K562 (cell line): ENCODE measurements at regions not wholly inside any gene's neighbourhood (a gene's known extent, or its start where the extent isn't known, plus 50 kb on each side); places are given as distances from the start of the nearest gene placed in this dataset.

Experiments used
- ATAC-seq: fragments of 200-7000 bp; cut with Tn5 transposase; 3 replicates; pipeline ENCODE4 v1.9.1; 2020; ENCODE audit warnings: moderate library complexity
- BruUV-seq: library from RNA; stranded (reverse); fragments of 400-500 nt; replicated peaks from 2 replicates; lab custom pipeline; 2021; lab: Mats Ljungman, UMichigan
- CTCF ChIA-PET: fragments of 300-600 bp; formaldehyde crosslinking; extraction: SDS; loops from one replicate; lab custom pipeline; 2021; ENCODE audit warnings: low intra/inter-chr PET ratio; lab: Yijun Ruan, JAX
- POLR2A ChIA-PET: fragments of 300-600, 350-650 bp; sonication (Branson Sonifier 250); formaldehyde crosslinking; extraction: SDS; loops from one replicate; lab custom pipeline; 2021; ENCODE audit warnings: antibody characterized with exemption, inconsistent platforms; lab: Yijun Ruan, JAX
- DNase-seq, 4 experiments: peaks; one replicate each; pipeline versions ENCODE4 v3.0.0 to v3.0.0-alpha.2; 2011 to 2018; ENCODE audit warnings: low spot score in 3 of 4, mixed read lengths in 3 of 4; ENCODE audit errors: extremely low read depth in 1 of 4
- FAIRE-seq: peaks from 2 replicates; lab custom pipeline; 2011; peaks lifted over from hg19 to GRCh38; lab: Jason Lieb, UNC
- H2AFZ ChIP-seq: 2 replicates; pipeline ENCODE4 v1.6.0; 2011; ENCODE audit warnings: low read depth, low read length, control low read depth, inconsistent platforms
- H3K27ac ChIP-seq: fragments of 200-600 bp; 3 replicates; pipeline ENCODE4 v1.8.0; 2011; ENCODE audit warnings: low read depth, mild to moderate bottlenecking, control low read depth, inconsistent platforms, low read length, moderate library complexity, mixed read lengths; ENCODE audit errors: extremely low read depth
- H3K27me3 ChIP-seq, 2 experiments: fragments of 300-600 bp in 1 of 2; 2 replicates in 1 of 2; 3 replicates in 1 of 2; pipeline versions ENCODE4 v1.6.0 to v1.8.0; 2011; ENCODE audit warnings: inconsistent platforms in 2 of 2, low read length in 2 of 2, mild to moderate bottlenecking in 1 of 2, mixed read lengths in 1 of 2, moderate library complexity in 1 of 2; ENCODE audit not compliant: control insufficient read depth in 2 of 2, insufficient read depth in 2 of 2
- H3K36me3 ChIP-seq: fragments of 300-600 bp; 3 replicates; pipeline ENCODE4 v1.8.0; 2011; ENCODE audit warnings: mild to moderate bottlenecking, low read length, inconsistent platforms; ENCODE audit not compliant: control insufficient read depth, insufficient read depth
- H3K4me1 ChIP-seq, 2 experiments: fragments of 200-600 bp in 1 of 2; replicated peaks in 1 of 2; 2 replicates in 1 of 2; 3 replicates in 1 of 2; pipeline versions ENCODE4 v1.5.1 to v1.8.0; 2011; ENCODE audit warnings: inconsistent platforms in 2 of 2, low read length in 2 of 2, mild to moderate bottlenecking in 1 of 2, mixed read lengths in 1 of 2, moderate library complexity in 1 of 2; ENCODE audit not compliant: control insufficient read depth in 2 of 2, insufficient read depth in 2 of 2
- H3K4me2 ChIP-seq: 2 replicates; pipeline ENCODE4 v1.6.1; 2011; ENCODE audit warnings: low read length, control low read depth, inconsistent platforms, mixed read lengths; ENCODE audit not compliant: insufficient read depth
- H3K4me3 ChIP-seq: fragments of 200-600 bp; sonication (generic), shearing (Covaris generic); 2 replicates; pipeline ENCODE4 v1.5.1; 2016; ENCODE audit warnings: control low read depth, inconsistent platforms
- H3K79me2 ChIP-seq: fragments of 200-600 bp; 3 replicates; pipeline ENCODE4 v1.8.0; 2011; ENCODE audit warnings: low read length, inconsistent platforms; ENCODE audit not compliant: control insufficient read depth, insufficient read depth
- H3K9ac ChIP-seq, 2 experiments: 2 replicates each; pipeline versions ENCODE4 v1.6.0 to v1.6.1; 2011; ENCODE audit warnings: low read depth in 2 of 2, low read length in 2 of 2, control low read depth in 1 of 2, inconsistent platforms in 1 of 2, mild to moderate bottlenecking in 1 of 2, mixed read lengths in 1 of 2; ENCODE audit not compliant: insufficient read depth in 1 of 2
- H3K9me1 ChIP-seq: one replicate; pipeline ENCODE4 v1.6.0; 2011; ENCODE audit warnings: inconsistent platforms, mild to moderate bottlenecking, low read length, moderate library complexity; ENCODE audit not compliant: control insufficient read depth, insufficient read depth
- H3K9me3 ChIP-seq: replicated peaks from 2 replicates; pipeline ENCODE4 v1.5.1; 2011; ENCODE audit warnings: low read depth, low read length, inconsistent platforms; ENCODE audit not compliant: control insufficient read depth, insufficient read depth
- H4K20me1 ChIP-seq: replicated peaks from 2 replicates; pipeline ENCODE4 v1.6.1; 2011; ENCODE audit warnings: low read length, inconsistent platforms, mixed read lengths; ENCODE audit not compliant: control insufficient read depth, insufficient read depth
- ATF2 ChIP-seq: sonication (generic); formaldehyde crosslinking; IDR thresholded peaks from 2 replicates; pipeline ENCODE4 v1.8.1; 2022; ENCODE audit warnings: missing genetic modification reagents
- DDX20 ChIP-seq: fragments of 450-650 bp; IDR thresholded peaks from 2 replicates; pipeline ENCODE4 v1.6.1; 2016; ENCODE audit warnings: missing genetic modification characterization, low read depth, mild to moderate bottlenecking, missing compliant biosample characterization, moderate library complexity
- ETS2 ChIP-seq: IDR thresholded peaks from 2 replicates; pipeline ENCODE4 v1.6.1; 2016; ENCODE audit warnings: borderline replicate concordance, missing genetic modification characterization, mild to moderate bottlenecking, moderate library complexity, missing compliant biosample characterization; ENCODE audit not compliant: poor library complexity, severe bottlenecking
- FOXJ2 ChIP-seq: fragments of 200-800 bp; sonication (Bioruptor generic); IDR thresholded peaks from 2 replicates; pipeline ENCODE4 v1.6.1; 2016; ENCODE audit warnings: missing genetic modification characterization, missing compliant biosample characterization
- FOXM1 ChIP-seq, 2 experiments: fragments of 450-650 bp in 1 of 2; sonication (generic) in 1 of 2; formaldehyde crosslinking in 1 of 2; IDR thresholded peaks; 2 replicates each; pipeline versions ENCODE4 v1.6.1 to v1.9.0; 2017 to 2022; ENCODE audit warnings: low read depth in 2 of 2, mild to moderate bottlenecking in 2 of 2, missing genetic modification reagents in 1 of 2, moderate library complexity in 1 of 2
- GABPA ChIP-seq: fragments of 200-800 bp; sonication (Bioruptor generic); conservative IDR thresholded peaks from 2 replicates; pipeline ENCODE4 v1.6.1; 2016; ENCODE audit warnings: low read depth, missing genetic modification characterization, missing compliant biosample characterization
- NR1H2 ChIP-seq: sonication (generic); formaldehyde crosslinking; IDR thresholded peaks from 2 replicates; pipeline ENCODE4 v1.4.0; 2020; ENCODE audit warnings: mild to moderate bottlenecking, missing genetic modification reagents
- PYGO2 ChIP-seq: fragments of 450-650 bp; IDR thresholded peaks from 2 replicates; pipeline ENCODE4 v1.6.1; 2016; ENCODE audit warnings: mild to moderate bottlenecking, missing genetic modification characterization, moderate library complexity, missing compliant biosample characterization
- RBFOX2 ChIP-seq: fragments of 200-400 bp; formaldehyde crosslinking; IDR thresholded peaks from 2 replicates; pipeline ENCODE4 v1.6.1; 2017; ENCODE audit warnings: low read depth, mild to moderate bottlenecking, low read length, moderate library complexity
- SIX5 ChIP-seq, 2 experiments: IDR thresholded peaks; 2 replicates each; pipeline ENCODE4 v1.6.1; 2011; ENCODE audit warnings: low read length in 2 of 2, borderline replicate concordance in 1 of 2, low read depth in 1 of 2, mild to moderate bottlenecking in 1 of 2, moderate library complexity in 1 of 2; ENCODE audit not compliant: insufficient read depth in 1 of 2
- TEAD1 ChIP-seq, 2 experiments: fragments of 450-650 bp in 1 of 2; sonication (generic) in 1 of 2; formaldehyde crosslinking; IDR thresholded peaks; 2 replicates each; pipeline versions ENCODE4 v1.4.0 to v1.8.0; 2020 to 2022; ENCODE audit warnings: mild to moderate bottlenecking in 2 of 2, missing genetic modification reagents in 1 of 2
- ZNF408 ChIP-seq: fragments of 250-450 bp; sonication (Bioruptor Pico); IDR thresholded peaks from 2 replicates; pipeline ENCODE4 v1.4.0; 2020; ENCODE audit warnings: low read depth, mild to moderate bottlenecking, moderate library complexity
- ZNF436 ChIP-seq: fragments of 250-450, 450-650 bp; sonication (Bioruptor Pico); formaldehyde crosslinking; IDR thresholded peaks from 2 replicates; pipeline ENCODE4 v1.7.0; 2020; ENCODE audit warnings: mild to moderate bottlenecking
- whole genome bisulfite sequencing: fragments of 100-300 bp; shearing (Covaris generic); methylation state at CpG from one replicate; pipeline ENCODE4 v1.1.6; 2016; ENCODE audit warnings: low coverage, mixed read lengths; ENCODE audit not compliant: insufficient coverage; ENCODE audit errors: missing lambda C conversion rate; 5-methylcytosine and 5-hydroxymethylcytosine counted together
- in situ Hi-C: fragments of 300-500 bp; cut with MboI; formaldehyde crosslinking; loops from 4 replicates; pipeline ENCODE4 v1.15.0; 2018; ENCODE audit warnings: inconsistent platforms, mixed read lengths
- intact Hi-C: fragments of 100-400 bp; cut with micrococcal nuclease; formaldehyde crosslinking; loops from 2 replicates; pipeline ENCODE4 v1.14.2; 2022
- TF ChIP-seq, protein P1 (sequence below): fragments of 450-650 bp; IDR thresholded peaks from 2 replicates; pipeline ENCODE4 v1.6.1; 2018; ENCODE audit not compliant: partially characterized antibody

DNA sequence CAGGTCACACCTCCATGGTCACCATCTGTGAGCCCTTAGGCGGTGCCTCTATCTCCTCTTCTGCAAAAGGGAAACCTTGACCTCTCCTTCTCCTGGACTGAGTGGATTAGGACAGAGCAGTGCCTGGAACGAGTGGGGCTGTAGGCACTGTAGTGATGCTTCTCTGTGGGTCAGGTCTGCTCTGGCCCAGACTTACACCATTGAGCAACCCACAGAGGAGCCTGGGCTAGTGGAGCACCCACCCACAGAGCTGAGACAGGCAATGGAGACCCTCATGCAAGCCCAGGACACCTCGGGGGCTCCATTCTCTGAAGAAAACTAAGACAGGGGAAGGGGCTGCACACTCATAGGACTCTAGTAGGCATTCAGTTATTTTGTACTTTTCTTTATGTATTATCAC is 400.6 kb downstream of the GADD45G start (continued):
- no peak for TF ChIP-seq ATF2 (CRISPR knock-in tag)

DNA sequence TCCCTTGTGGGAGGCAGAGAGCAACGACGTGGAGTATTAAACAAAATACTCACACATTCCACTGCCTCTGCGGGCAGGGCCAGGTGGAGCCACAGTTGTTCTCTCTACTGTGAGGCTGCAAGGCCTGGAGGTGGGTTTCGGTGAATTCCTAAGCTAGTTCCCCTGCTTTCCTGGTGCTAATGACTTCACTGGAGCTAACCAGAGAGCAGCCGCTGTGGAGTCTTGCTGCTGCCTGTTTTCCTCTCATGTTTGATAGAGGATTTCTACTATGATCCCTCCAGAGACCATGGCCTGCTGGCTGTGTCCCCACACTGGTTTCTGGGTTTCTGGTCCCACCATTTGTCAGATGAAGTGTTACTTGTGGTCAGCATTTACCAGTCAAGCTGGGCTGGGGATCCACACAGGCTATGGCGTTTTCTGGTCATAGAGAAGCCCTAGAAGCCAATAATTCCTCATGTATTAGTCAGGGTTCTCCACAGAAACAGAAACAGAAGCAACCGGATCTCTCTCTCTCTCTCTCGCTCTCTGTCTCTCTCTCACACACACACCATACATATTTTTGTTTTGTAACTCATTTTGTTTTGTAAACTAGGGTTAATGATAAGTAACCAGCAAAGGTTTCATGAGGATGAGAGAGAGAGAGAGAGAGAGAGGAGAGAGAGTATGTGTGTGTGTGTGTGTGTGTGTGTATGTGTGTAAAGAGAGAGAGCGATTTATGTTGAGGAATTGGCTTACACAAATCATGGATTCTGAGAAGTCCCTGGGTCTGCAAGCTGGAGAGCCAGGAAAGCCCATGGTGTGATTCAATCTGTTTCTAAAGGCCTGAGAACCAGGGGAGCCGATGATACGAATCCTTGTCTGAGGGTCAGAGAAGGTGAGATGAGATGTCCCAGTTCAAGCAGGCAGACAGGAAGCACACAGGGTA is 403.0 kb downstream of the GADD45G start:
- no peaks in the 10 kb centered on the region for H3K4me1 ChIP-seq
- ATAC-seq: no peak
- DNase-seq: no peak
- 0% methylated on average over 10 of the region's 11 CpGs for WGBS
- in situ Hi-C loops (no loop called here), intact Hi-C loops (no loop called here)
- no peak overlapping the region for H2AFZ ChIP-seq
- H3K79me2 ChIP-seq: no peaks in the 10 kb centered on the region
- no peaks in the 10 kb centered on the region for H3K9me3 ChIP-seq
- no peak overlapping the region for H3K9ac ChIP-seq
- H3K27me3 ChIP-seq: no peaks in the 10 kb centered on the region; a peak in 1 of 5 replicates
- no peaks in the 10 kb centered on the region for H4K20me1 ChIP-seq
- no peak overlapping the region for H3K4me2 ChIP-seq
- H3K9me1 ChIP-seq: no peaks in the 10 kb centered on the region
- H3K27ac ChIP-seq: no peak overlapping the region
- no TSS peak for BruUV-seq
- no peak for FAIRE-seq
- ChIA-PET POLR2A (no interaction called here), CTCF (no interaction called here)
- no peaks in the 10 kb centered on the region for H3K36me3 ChIP-seq
- no peak overlapping the region for H3K4me3 ChIP-seq
- TF ChIP-seq ETS2 (tag) (no peak), FOXM1 (IDR thresholded peaks at IDR 0.05; ENCODE audit: low read depth) (no peak), FOXM1 (CRISPR knock-in tag; IDR thresholded peaks at IDR 0.05; ENCODE audit: low read depth) (no peak), SIX5 (IDR thresholded peaks at IDR 0.05; ENCODE audit: borderline replicate concordance in 1 of 2, insufficient read depth in 1 of 2, low read depth in 1 of 2, low read length in 2 of 2) (no peak), NR1H2 (CRISPR knock-in tag) (no peak), TEAD1 (CRISPR knock-in tag; IDR thresholded peaks at IDR 0.05) (no peak), PYGO2 (tag) (no peak), ZNF408 (CRISPR knock-in tag) (no peak), RBFOX2 (no peak), GABPA (no peak), ZNF436 (CRISPR knock-in tag) (no peak), FOXJ2 (tag) (no peak), DDX20 (tag) (no peak)
- TF ChIP-seq, protein P1, sequence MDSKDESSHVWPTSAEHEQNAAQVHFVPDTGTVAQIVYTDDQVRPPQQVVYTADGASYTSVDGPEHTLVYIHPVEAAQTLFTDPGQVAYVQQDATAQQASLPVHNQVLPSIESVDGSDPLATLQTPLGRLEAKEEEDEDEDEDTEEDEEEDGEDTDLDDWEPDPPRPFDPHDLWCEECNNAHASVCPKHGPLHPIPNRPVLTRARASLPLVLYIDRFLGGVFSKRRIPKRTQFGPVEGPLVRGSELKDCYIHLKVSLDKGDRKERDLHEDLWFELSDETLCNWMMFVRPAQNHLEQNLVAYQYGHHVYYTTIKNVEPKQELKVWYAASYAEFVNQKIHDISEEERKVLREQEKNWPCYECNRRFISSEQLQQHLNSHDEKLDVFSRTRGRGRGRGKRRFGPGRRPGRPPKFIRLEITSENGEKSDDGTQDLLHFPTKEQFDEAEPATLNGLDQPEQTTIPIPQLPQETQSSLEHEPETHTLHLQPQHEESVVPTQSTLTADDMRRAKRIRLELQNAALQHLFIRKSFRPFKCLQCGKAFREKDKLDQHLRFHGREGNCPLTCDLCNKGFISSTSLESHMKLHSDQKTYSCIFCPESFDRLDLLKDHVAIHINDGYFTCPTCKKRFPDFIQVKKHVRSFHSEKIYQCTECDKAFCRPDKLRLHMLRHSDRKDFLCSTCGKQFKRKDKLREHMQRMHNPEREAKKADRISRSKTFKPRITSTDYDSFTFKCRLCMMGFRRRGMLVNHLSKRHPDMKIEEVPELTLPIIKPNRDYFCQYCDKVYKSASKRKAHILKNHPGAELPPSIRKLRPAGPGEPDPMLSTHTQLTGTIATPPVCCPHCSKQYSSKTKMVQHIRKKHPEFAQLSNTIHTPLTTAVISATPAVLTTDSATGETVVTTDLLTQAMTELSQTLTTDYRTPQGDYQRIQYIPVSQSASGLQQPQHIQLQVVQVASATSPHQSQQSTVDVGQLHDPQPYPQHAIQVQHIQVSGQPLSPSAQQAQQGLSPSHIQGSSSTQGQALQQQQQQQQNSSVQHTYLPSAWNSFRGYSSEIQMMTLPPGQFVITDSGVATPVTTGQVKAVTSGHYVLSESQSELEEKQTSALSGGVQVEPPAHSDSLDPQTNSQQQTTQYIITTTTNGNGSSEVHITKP: no peak
